Immature natural killer cell (primary cell): ENCODE measurements at regions not wholly inside any gene's neighbourhood (a gene's known extent, or its start where the extent isn't known, plus 50 kb on each side); places are given as distances from the start of the nearest gene placed in this dataset.

Source experiments
- DNase-seq, 3 donors: peaks; one replicate each; pipeline ENCODE4 v3.0.0; 2022; ENCODE audit warnings: mixed read lengths in 1 of 3
- H3K27ac Mint-ChIP-seq, 6 donors: one replicate each; pipeline ENCODE4 v1.8.0; 2020; ENCODE audit warnings: mixed read lengths in 6 of 6, mild to moderate bottlenecking in 5 of 6, inconsistent platforms in 4 of 6, moderate library complexity in 3 of 6
- H3K27me3 Mint-ChIP-seq, 3 donors: one replicate each; pipeline ENCODE4 v1.8.0; 2020 to 2021; ENCODE audit warnings: low read depth in 3 of 3, mild to moderate bottlenecking in 3 of 3, mixed read lengths in 3 of 3, moderate library complexity in 3 of 3, inconsistent platforms in 1 of 3
- H3K36me3 Mint-ChIP-seq, 3 donors: one replicate each; pipeline ENCODE4 v1.8.0; 2020; ENCODE audit warnings: mixed read lengths in 3 of 3, inconsistent platforms in 2 of 3, mild to moderate bottlenecking in 2 of 3
- H3K4me1 Mint-ChIP-seq, 2 donors: one replicate each; pipeline ENCODE4 v1.8.0; 2020; ENCODE audit warnings: inconsistent platforms in 2 of 2, mild to moderate bottlenecking in 2 of 2, mixed read lengths in 2 of 2, moderate library complexity in 1 of 2
- H3K4me3 Mint-ChIP-seq, 5 donors: one replicate each; pipeline ENCODE4 v1.8.0; 2020; ENCODE audit warnings: mild to moderate bottlenecking in 5 of 5, mixed read lengths in 5 of 5, inconsistent platforms in 3 of 5, moderate library complexity in 3 of 5
- H3K9me3 Mint-ChIP-seq, 6 donors: one replicate each; pipeline ENCODE4 v1.8.0; 2020; ENCODE audit warnings: mild to moderate bottlenecking in 6 of 6, mixed read lengths in 6 of 6, inconsistent platforms in 4 of 6, moderate library complexity in 3 of 6

DNA sequence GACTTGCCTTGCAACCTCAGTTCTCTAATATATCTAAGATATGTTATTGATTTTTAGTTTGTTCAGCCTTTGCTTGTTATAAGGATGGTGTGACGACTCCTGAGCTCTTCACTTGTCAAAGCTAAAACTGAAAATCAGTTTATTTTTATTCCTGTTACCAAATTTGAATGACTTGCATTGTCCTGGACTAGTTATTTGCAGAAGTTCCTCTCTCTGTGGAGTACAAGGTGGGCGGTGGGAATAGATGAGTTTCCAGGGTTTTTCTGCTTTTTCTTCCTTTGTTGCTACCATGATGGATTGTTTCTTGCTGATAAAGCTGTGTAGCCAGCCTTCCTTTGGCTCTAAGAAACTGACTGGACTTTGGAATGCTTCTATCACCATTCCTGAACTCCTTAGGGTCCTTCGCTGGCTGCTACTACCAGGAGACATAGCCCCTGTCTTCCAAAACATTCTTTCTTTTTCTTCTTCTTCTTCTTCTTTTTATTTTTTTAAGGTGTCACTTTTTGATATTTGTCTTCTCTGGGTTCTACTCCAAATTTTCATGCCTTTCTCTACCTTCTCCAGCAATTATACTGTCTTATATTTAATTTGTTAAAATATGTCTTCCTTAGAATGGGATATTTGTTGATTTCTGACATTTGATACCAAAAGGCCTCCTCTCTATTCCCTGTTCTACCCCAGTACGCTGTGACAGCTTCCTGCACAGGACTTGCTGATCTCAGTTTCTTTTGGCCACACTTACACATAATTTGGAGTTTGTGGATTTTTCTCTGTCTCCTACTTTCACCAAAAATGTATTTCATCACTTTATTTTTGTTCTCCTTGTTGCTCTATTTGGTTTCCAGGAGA lies 145.1 kb upstream of the THRB start:
- Mint-ChIP-seq H3K27me3 (peaks cover 0 to 2% (median 0%) of the 10 kb centered on the region in 3 donors), H3K4me1 (no peaks in the 10 kb centered on the region), H3K9me3 (peaks cover 0 to 7% (median 0%) of the 10 kb centered on the region in 6 donors), H3K36me3 (no peaks in the 10 kb centered on the region), H3K4me3 (no peak overlapping the region), H3K27ac (no peak overlapping the region)
- DNase-seq, result no peak

GRCh38 chr3:24640330-24640877 lies 145.8 kb upstream of the THRB start:
- Mint-ChIP-seq H3K4me3 (no peak overlapping the region), H3K9me3 (peaks cover 0 to 7% (median 0%) of the 10 kb centered on the region in 6 donors), H3K36me3 (no peaks in the 10 kb centered on the region), H3K4me1 (no peaks in the 10 kb centered on the region), H3K27me3 (peaks cover 0 to 2% (median 0%) of the 10 kb centered on the region in 3 donors), H3K27ac (no peak overlapping the region)
- no peak for DNase-seq

GRCh38 chr3:24641628-24642027 lies 147.0 kb upstream of the THRB start:
- Mint-ChIP-seq H3K9me3 (peaks cover 0 to 7% (median 0%) of the 10 kb centered on the region in 6 donors), H3K4me1 (no peaks in the 10 kb centered on the region), H3K27me3 (peaks cover 0 to 2% (median 0%) of the 10 kb centered on the region in 3 donors), H3K36me3 (no peaks in the 10 kb centered on the region), H3K27ac (no peak overlapping the region), H3K4me3 (no peak overlapping the region)
- DNase-seq, result no peak

- DNase-seq, result no peak
- H3K36me3 Mint-ChIP-seq, result no peaks in the 10 kb centered on the region
- peaks cover 0 to 2% (median 0%) of the 10 kb centered on the region in 3 donors for H3K27me3 Mint-ChIP-seq
- H3K27ac Mint-ChIP-seq, result no peak overlapping the region
- peaks cover 0 to 7% (median 0%) of the 10 kb centered on the region in 6 donors for H3K9me3 Mint-ChIP-seq
- H3K4me1 Mint-ChIP-seq, result no peaks in the 10 kb centered on the region
- H3K4me3 Mint-ChIP-seq, result no peak overlapping the region
Measured at GRCh38 chr3:24645047-24645446, 150.4 kb upstream of the THRB start.

- H3K27ac Mint-ChIP-seq, result no peak overlapping the region
- H3K4me1 Mint-ChIP-seq, result no peaks in the 10 kb centered on the region
- DNase-seq, result no peak
- H3K9me3 Mint-ChIP-seq, result peaks cover 0 to 7% (median 0%) of the 10 kb centered on the region in 6 donors
- peaks cover 0 to 2% (median 0%) of the 10 kb centered on the region in 3 donors for H3K27me3 Mint-ChIP-seq
- H3K36me3 Mint-ChIP-seq, result no peaks in the 10 kb centered on the region
- H3K4me3 Mint-ChIP-seq, result no peak overlapping the region
Measured at GRCh38 chr3:24646790-24647189, 152.1 kb upstream of the THRB start.

GRCh38 chr3:24648063-24648462 lies 153.4 kb upstream of the THRB start:
- no peak overlapping the region for H3K4me3 Mint-ChIP-seq
- H3K9me3 Mint-ChIP-seq, result peaks cover 0 to 2% (median under 1%) of the 10 kb centered on the region in 6 donors
- no peaks in the 10 kb centered on the region for H3K4me1 Mint-ChIP-seq
- peaks cover 0 to 2% (median 0%) of the 10 kb centered on the region in 3 donors for H3K27me3 Mint-ChIP-seq
- H3K36me3 Mint-ChIP-seq, result no peaks in the 10 kb centered on the region
- DNase-seq, result no peak
- H3K27ac Mint-ChIP-seq, result no peak overlapping the region

GRCh38 chr3:24650839-24651238 lies 156.2 kb upstream of the THRB start:
- DNase-seq, result no peak
- Mint-ChIP-seq H3K36me3 (no peaks in the 10 kb centered on the region), H3K27me3 (peaks cover 0 to 3% (median 2%) of the 10 kb centered on the region in 3 donors), H3K4me3 (no peak overlapping the region), H3K4me1 (no peaks in the 10 kb centered on the region), H3K9me3 (peaks cover 5 to 8% (median 6%) of the 10 kb centered on the region in 6 donors), H3K27ac (no peak overlapping the region)

- Mint-ChIP-seq H3K36me3 (no peaks in the 10 kb centered on the region), H3K9me3 (peaks cover 6 to 17% (median 11%) of the 10 kb centered on the region in 6 donors), H3K27ac (no peak overlapping the region), H3K4me3 (no peak overlapping the region), H3K4me1 (no peaks in the 10 kb centered on the region), H3K27me3 (peaks cover 0 to 5% (median 0%) of the 10 kb centered on the region in 3 donors)
- no peak for DNase-seq
Measured at GRCh38 chr3:24657870-24658510, 163.3 kb upstream of the THRB start.

DNA sequence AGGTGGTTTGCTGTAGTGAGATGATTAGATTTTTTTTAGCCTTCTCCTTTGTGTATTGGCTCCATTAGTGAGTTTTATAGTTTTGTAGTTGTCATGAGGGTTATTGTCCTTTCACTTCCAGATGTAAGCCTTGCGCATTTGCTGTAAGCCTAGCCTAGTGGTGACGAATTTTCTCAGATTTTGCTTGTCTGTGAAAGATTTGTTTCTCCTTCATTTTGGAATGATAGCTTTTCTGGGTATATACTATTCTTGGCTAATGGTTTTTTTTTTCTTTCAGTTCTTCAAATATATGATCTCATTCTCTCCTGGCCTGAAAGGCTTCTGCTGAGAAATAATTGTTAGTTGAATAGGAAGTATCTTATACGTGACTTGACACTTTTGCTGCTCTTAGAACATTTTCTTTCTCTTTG lies 166.5 kb upstream of the THRB start:
- no peak overlapping the region for H3K4me3 Mint-ChIP-seq
- H3K27ac Mint-ChIP-seq, result no peak overlapping the region
- peaks cover 0 to 3% (median under 1%) of the 10 kb centered on the region in 3 donors for H3K27me3 Mint-ChIP-seq
- no peaks in the 10 kb centered on the region for H3K4me1 Mint-ChIP-seq
- H3K9me3 Mint-ChIP-seq, result peaks cover 0 to 7% (median 3%) of the 10 kb centered on the region in 6 donors
- no peak for DNase-seq
- H3K36me3 Mint-ChIP-seq, result no peaks in the 10 kb centered on the region

GRCh38 chr3:24662449-24663345 lies 168.0 kb upstream of the THRB start:
- Mint-ChIP-seq H3K4me1 (no peaks in the 10 kb centered on the region), H3K27me3 (peaks cover 2 to 7% (median 2%) of the 10 kb centered on the region in 3 donors), H3K27ac (no peak overlapping the region), H3K9me3 (peaks cover 0 to 2% (median 0%) of the 10 kb centered on the region in 6 donors), H3K36me3 (no peaks in the 10 kb centered on the region), H3K4me3 (no peak overlapping the region)
- no peak for DNase-seq

GRCh38 chr3:24663406-24663805 lies 168.8 kb upstream of the THRB start:
- H3K27ac Mint-ChIP-seq, result no peak overlapping the region
- H3K4me3 Mint-ChIP-seq, result no peak overlapping the region
- H3K9me3 Mint-ChIP-seq, result peaks cover 0 to 2% (median 0%) of the 10 kb centered on the region in 6 donors
- no peaks in the 10 kb centered on the region for H3K4me1 Mint-ChIP-seq
- H3K36me3 Mint-ChIP-seq, result no peaks in the 10 kb centered on the region
- no peak for DNase-seq
- peaks cover 2 to 7% (median 2%) of the 10 kb centered on the region in 3 donors for H3K27me3 Mint-ChIP-seq

DNA sequence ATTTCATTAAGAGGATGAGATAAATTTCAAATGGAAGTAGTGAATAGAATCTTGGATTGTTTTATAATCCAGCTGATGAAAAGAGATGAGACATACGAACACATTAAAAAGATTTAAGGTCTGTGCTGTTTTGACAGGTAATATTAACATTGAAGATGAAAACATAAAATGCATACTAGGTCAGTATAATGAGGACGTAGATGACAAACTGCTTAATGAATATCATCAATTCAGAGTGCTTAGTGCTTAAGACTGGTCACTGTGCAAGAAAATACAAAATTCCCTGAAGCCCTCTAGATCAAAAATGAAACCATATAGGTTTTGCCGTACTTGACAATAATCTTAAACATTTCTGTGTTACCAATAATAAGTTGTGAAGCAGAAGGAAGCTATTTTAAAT lies 173.4 kb upstream of the THRB start:
- Mint-ChIP-seq H3K4me1 (no peaks in the 10 kb centered on the region), H3K27me3 (peaks cover 2 to 5% (median 4%) of the 10 kb centered on the region in 3 donors), H3K36me3 (no peaks in the 10 kb centered on the region), H3K9me3 (peaks cover 0 to 3% (median 0%) of the 10 kb centered on the region in 6 donors), H3K4me3 (no peak overlapping the region), H3K27ac (no peak overlapping the region)
- DNase-seq, result no peak

DNA sequence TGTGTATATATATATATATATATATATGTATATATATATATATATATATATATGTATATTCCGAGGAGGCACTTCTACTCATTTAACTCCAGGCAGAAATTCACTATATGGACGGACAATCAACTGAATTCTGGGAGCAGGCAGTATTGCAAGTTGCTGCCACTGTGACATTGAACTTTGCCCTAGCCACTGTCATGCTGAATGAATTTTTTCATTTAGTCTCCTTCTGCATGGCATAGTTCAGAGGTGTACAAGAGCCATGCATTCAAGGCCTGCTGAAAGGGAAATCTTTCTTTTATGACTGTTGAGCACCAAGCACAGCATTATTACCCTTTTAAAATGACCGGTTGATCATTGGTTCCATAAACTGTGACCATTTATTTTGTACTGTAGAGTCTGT lies 176.2 kb upstream of the THRB start:
- no peak for DNase-seq
- H3K27me3 Mint-ChIP-seq, result peaks cover 2 to 5% (median 4%) of the 10 kb centered on the region in 3 donors
- H3K4me3 Mint-ChIP-seq, result no peak overlapping the region
- no peak overlapping the region for H3K27ac Mint-ChIP-seq
- no peaks in the 10 kb centered on the region for H3K36me3 Mint-ChIP-seq
- H3K4me1 Mint-ChIP-seq, result no peaks in the 10 kb centered on the region
- H3K9me3 Mint-ChIP-seq, result peaks cover 0 to 3% (median 0%) of the 10 kb centered on the region in 6 donors
